ENCODE measurements at regions not wholly inside any gene's neighbourhood (a gene's known extent, or its start where the extent isn't known, plus 50 kb on each side); places are given as distances from the start of the nearest gene placed in this dataset.

DNA sequence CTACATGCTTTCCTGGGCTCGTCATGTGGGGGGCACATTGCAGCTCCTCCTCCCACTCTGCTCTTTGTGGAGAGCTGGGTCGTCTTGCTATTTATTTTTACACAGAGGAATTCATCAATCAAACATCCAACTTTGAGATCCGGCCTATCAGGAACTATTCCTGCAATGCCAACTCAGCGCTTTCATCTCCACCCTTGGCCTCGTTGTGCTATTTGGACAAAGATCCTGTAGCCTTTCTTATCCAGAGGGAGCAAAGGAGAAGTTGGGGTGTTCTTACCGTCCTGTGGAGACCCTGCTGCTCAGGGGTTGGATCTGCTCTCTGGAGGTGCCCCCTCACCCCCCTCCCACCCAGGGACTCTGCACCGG, 92.1 kb downstream of the ASB1 start:
- intact Hi-C loops (cut with DNase I; ENCODE audit: low total_unique reads) (no loop called here), in situ Hi-C loops (cut with MboI; ENCODE audit: low sequenced_read_pairs in 4 of 4) (no loop called here)
- Histone ChIP-seq H3K27ac (no peak overlapping the region), H3K9me3 (peaks cover 0 to 4% (median 0%) of the 10 kb centered on the region in 3 donors), H3K27me3 (peaks cover 0 to under 1% (median 0%) of the 10 kb centered on the region in 3 donors), H3K4me3 (no peak overlapping the region), H3K4me1 (peaks cover 0 to 3% of the 10 kb centered on the region in 2 donors), H3K36me3 (no peaks in the 10 kb centered on the region)
- DNase-seq (no peak), ATAC-seq (no peak)
- TF ChIP-seq, protein P1, sequence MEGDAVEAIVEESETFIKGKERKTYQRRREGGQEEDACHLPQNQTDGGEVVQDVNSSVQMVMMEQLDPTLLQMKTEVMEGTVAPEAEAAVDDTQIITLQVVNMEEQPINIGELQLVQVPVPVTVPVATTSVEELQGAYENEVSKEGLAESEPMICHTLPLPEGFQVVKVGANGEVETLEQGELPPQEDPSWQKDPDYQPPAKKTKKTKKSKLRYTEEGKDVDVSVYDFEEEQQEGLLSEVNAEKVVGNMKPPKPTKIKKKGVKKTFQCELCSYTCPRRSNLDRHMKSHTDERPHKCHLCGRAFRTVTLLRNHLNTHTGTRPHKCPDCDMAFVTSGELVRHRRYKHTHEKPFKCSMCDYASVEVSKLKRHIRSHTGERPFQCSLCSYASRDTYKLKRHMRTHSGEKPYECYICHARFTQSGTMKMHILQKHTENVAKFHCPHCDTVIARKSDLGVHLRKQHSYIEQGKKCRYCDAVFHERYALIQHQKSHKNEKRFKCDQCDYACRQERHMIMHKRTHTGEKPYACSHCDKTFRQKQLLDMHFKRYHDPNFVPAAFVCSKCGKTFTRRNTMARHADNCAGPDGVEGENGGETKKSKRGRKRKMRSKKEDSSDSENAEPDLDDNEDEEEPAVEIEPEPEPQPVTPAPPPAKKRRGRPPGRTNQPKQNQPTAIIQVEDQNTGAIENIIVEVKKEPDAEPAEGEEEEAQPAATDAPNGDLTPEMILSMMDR (IDR thresholded peaks at IDR 0.05 in 4 of 5, conservative IDR thresholded peaks at IDR 0.05 in 1 of 5) = no peak
- no peak for TF ChIP-seq POLR2A (IDR thresholded peaks at IDR 0.05)

DNA sequence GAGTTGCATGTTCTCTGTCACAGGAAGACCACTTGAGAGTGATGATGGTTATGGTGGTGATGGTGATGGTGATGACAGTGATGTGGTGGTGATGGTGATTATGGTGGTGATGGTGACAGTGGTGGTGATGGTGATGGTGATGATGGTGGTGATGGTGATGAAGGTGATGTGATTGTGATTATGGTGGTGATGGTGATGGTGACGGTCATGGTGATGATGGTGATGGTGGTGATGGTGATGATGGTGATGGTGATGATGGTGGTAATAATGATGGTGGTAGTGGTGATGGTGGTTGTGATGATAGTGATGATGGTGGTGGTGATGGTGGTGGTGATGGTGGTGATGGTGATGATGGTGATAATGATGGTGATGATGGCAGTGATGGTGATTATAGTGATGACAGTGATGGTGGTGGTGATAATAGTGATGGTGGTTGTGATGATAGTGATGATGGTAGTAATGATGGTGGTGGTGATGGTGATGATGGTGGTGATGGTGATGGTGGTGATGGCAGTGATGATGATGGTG, 93.7 kb downstream of the ASB1 start:
- in situ Hi-C loops (cut with MboI; ENCODE audit: low sequenced_read_pairs in 4 of 4) (no loop called here), intact Hi-C loops (cut with DNase I; ENCODE audit: low total_unique reads) (no loop called here)
- ATAC-seq = no peak

GRCh38 chr2:238521002-238521401, 94.3 kb downstream of the ASB1 start:
- Histone ChIP-seq H3K9me3 (peaks cover 0 to 4% (median 0%) of the 10 kb centered on the region in 3 donors), H3K27ac (no peak overlapping the region), H3K36me3 (no peaks in the 10 kb centered on the region), H3K4me1 (peaks cover 0 to 3% of the 10 kb centered on the region in 2 donors), H3K4me3 (no peak overlapping the region), H3K27me3 (peaks cover 0 to 10% (median 4%) of the 10 kb centered on the region in 3 donors)
- no peak for ATAC-seq
- DNase-seq = no peak
- intact Hi-C loops (cut with DNase I; ENCODE audit: low total_unique reads) = no loop called here
- TF ChIP-seq POLR2A (IDR thresholded peaks at IDR 0.05) = no peak
- TF ChIP-seq, protein P1 (IDR thresholded peaks at IDR 0.05 in 4 of 5, conservative IDR thresholded peaks at IDR 0.05 in 1 of 5) = no peak
- in situ Hi-C loops (cut with MboI; ENCODE audit: low sequenced_read_pairs in 4 of 4) = no loop called here

More for the DNA sequence above, 93.7 kb downstream of the ASB1 start:
- Histone ChIP-seq H3K27ac (no peak overlapping the region), H3K36me3 (no peaks in the 10 kb centered on the region), H3K4me1 (peaks cover 0 to 3% of the 10 kb centered on the region in 2 donors), H3K27me3 (peaks cover 0 to 10% (median 4%) of the 10 kb centered on the region in 3 donors), H3K4me3 (no peak overlapping the region), H3K9me3 (peaks cover 0 to 4% (median 0%) of the 10 kb centered on the region in 3 donors)
- no peak for DNase-seq
- TF ChIP-seq, protein P1 (IDR thresholded peaks at IDR 0.05 in 4 of 5, conservative IDR thresholded peaks at IDR 0.05 in 1 of 5) = no peak
- no peak for TF ChIP-seq POLR2A (IDR thresholded peaks at IDR 0.05)

DNA sequence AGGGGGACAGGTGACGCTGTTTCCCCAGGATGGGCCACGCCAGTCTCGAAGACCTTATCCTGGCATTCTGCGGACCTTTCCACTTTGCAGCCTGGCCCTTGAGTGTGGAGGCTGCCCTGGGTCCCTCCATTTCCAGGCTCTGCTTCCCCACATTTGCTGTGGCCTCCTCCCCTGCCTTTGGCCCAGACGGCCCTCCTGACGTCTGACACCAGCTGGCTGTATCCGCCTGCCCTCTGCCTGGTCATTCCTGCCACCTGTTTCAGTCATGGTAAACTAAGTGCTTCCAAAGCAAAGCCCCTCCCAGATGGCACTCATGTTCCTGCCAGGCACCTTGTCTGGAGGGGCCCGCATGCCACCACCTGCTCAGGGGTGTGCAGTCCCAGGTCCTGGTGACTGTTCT, 95.1 kb downstream of the ASB1 start:
- peaks cover 0 to 10% (median 4%) of the 10 kb centered on the region in 3 donors for H3K27me3 ChIP-seq

More for the DNA sequence above, 95.1 kb downstream of the ASB1 start:
- no peak for TF ChIP-seq POLR2A (IDR thresholded peaks at IDR 0.05)
- TF ChIP-seq, protein P1 (IDR thresholded peaks at IDR 0.05 in 4 of 5, conservative IDR thresholded peaks at IDR 0.05 in 1 of 5) = no peak
- intact Hi-C loops (cut with DNase I; ENCODE audit: low total_unique reads) (no loop called here), in situ Hi-C loops (cut with MboI; ENCODE audit: low sequenced_read_pairs in 4 of 4) (no loop called here)
- DNase-seq = no peak
- no peak for ATAC-seq
- Histone ChIP-seq H3K4me1 (peaks cover 0 to 3% of the 10 kb centered on the region in 2 donors), H3K9me3 (peaks cover 0 to 4% (median 0%) of the 10 kb centered on the region in 3 donors), H3K27ac (no peak overlapping the region), H3K4me3 (no peak overlapping the region), H3K36me3 (no peaks in the 10 kb centered on the region)
